ENCODE measurements at regions not wholly inside any gene's neighbourhood (a gene's known extent, or its start where the extent isn't known, plus 50 kb on each side); places are given as distances from the start of the nearest gene placed in this dataset.

DNA sequence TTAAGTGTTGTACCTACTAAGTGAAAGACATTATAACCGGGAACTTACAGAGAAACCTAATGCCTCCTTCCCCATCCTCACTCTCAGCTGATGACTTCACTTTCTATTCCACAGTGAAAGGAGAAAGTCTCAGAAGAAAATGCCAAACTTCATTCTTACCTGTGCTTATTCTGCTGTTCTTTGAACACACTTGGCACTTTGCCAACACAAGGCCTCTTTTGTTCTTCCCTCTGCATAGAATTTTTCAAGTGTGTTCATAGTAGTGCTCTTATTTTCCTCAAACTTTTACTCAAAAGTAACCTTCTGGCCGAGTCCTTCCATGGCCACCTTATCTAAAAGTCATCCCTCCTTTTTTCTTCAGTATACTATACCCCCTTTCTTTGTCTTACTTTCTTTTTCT is 59.4 kb upstream of the ETV1 start:
- H3K36me3 ChIP-seq (ENCODE audit: control insufficient read depth in 5 of 5, insufficient read depth in 5 of 5, low read length in 5 of 5), result no peaks in the 10 kb centered on the region
- H3K27ac ChIP-seq (ENCODE audit: low read depth, low read length), result no peak overlapping the region
- no peaks in the 10 kb centered on the region for H3K9me3 ChIP-seq (ENCODE audit: control insufficient read depth in 5 of 5, low read length in 5 of 5)
- H3K4me3 ChIP-seq (ENCODE audit: low read depth in 1 of 5, low read length in 5 of 5), result no peak overlapping the region
- no peak overlapping the region for H3K9ac ChIP-seq (ENCODE audit: low read length in 5 of 5)
- H3K4me1 ChIP-seq (ENCODE audit: control insufficient read depth in 5 of 5, insufficient read depth in 5 of 5, low read length in 5 of 5), result no peaks in the 10 kb centered on the region
- H3K27me3 ChIP-seq (ENCODE audit: control insufficient read depth in 5 of 5, insufficient read depth in 4 of 5, low read length in 5 of 5), result no peaks in the 10 kb centered on the region

DNA sequence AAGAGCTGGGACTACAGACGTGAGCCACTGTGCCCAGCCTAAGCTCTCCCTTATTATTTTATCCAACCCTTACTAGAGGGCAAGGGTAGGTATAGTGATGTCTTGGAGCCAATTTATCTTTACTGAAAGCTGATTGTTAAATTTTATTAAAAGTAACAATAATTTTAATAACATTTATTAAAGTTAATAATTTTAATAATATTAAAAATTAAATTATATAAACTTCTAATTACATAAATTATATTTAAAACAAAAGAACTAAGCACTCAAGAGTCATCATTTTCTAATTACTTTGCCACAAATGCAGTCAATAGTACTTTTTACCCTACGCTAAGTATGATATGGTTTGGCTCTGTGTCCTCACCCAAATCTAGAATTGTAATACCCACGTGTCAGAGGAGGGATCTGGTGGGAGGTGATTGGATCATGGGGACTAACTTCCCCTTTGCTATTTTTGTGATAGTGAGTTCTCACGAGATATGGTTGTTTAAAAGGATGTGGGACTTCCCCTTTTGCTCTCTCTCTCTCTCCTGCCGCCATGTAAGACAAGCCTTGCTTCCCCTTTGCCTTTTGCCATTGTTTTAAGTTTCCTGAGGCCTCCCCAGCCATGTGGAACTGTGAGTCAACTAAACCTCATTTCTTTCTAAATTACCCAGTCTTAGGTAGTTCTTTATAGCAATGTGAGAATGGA is 58.4 kb upstream of the ETV1 start:
- no peaks in the 10 kb centered on the region for H3K36me3 ChIP-seq (ENCODE audit: control insufficient read depth in 5 of 5, insufficient read depth in 5 of 5, low read length in 5 of 5)
- no peak overlapping the region for H3K27ac ChIP-seq (ENCODE audit: low read depth, low read length)
- H3K27me3 ChIP-seq (ENCODE audit: control insufficient read depth in 5 of 5, insufficient read depth in 4 of 5, low read length in 5 of 5), result no peaks in the 10 kb centered on the region
- no peaks in the 10 kb centered on the region for H3K9me3 ChIP-seq (ENCODE audit: control insufficient read depth in 5 of 5, low read length in 5 of 5)
- no peak overlapping the region for H3K4me3 ChIP-seq (ENCODE audit: low read depth in 1 of 5, low read length in 5 of 5)
- H3K4me1 ChIP-seq (ENCODE audit: control insufficient read depth in 5 of 5, insufficient read depth in 5 of 5, low read length in 5 of 5), result no peaks in the 10 kb centered on the region
- no peak overlapping the region for H3K9ac ChIP-seq (ENCODE audit: low read length in 5 of 5)

DNA sequence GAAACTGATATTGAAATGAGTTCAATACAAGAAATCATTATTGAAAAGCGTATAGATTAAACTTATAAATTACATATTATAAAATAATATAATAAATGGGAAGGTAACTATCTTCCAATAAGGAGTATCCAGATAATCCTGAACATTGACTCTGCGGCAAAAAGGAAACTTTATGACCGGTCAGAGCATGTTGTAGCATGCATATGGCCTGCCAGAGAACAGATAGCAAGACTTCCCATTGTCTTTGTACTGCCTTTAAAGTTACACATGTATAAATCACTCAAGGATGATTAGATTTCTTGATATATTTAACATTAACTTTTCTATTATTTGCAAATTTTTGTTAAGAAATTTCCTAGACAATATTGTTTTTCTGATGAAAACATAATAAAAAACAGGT is 56.2 kb upstream of the ETV1 start:
- no peak overlapping the region for H3K27ac ChIP-seq (ENCODE audit: low read depth, low read length)
- no peaks in the 10 kb centered on the region for H3K27me3 ChIP-seq (ENCODE audit: control insufficient read depth in 5 of 5, insufficient read depth in 4 of 5, low read length in 5 of 5)
- H3K9ac ChIP-seq (ENCODE audit: low read length in 5 of 5), result no peak overlapping the region
- H3K4me1 ChIP-seq (ENCODE audit: control insufficient read depth in 5 of 5, insufficient read depth in 5 of 5, low read length in 5 of 5), result no peaks in the 10 kb centered on the region
- H3K4me3 ChIP-seq (ENCODE audit: low read depth in 1 of 5, low read length in 5 of 5), result no peak overlapping the region
- no peaks in the 10 kb centered on the region for H3K36me3 ChIP-seq (ENCODE audit: control insufficient read depth in 5 of 5, insufficient read depth in 5 of 5, low read length in 5 of 5)
- H3K9me3 ChIP-seq (ENCODE audit: control insufficient read depth in 5 of 5, low read length in 5 of 5), result no peaks in the 10 kb centered on the region

DNA sequence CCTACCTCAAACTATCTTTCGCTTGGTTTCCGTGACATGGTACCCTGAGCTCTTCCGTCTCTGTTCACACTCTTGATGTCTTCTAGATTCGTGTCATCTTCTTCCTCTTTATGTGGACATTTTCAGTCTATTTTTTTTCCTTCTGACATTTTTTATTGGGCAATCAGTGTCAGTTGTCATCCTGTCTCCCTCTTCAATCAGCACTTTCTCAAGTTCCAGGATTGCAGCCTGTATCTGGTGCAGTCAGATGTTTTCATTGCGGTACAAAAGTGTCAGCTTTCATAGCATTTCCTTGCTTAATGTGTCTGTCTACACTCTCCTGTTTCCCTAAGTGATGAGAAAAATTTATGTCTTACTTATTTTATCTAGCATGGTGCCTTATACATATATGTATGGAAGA is 51.1 kb upstream of the ETV1 start:
- no peaks in the 10 kb centered on the region for H3K9me3 ChIP-seq (ENCODE audit: control insufficient read depth in 5 of 5, low read length in 5 of 5)
- no peaks in the 10 kb centered on the region for H3K4me1 ChIP-seq (ENCODE audit: control insufficient read depth in 5 of 5, insufficient read depth in 5 of 5, low read length in 5 of 5)
- no peaks in the 10 kb centered on the region for H3K36me3 ChIP-seq (ENCODE audit: control insufficient read depth in 5 of 5, insufficient read depth in 5 of 5, low read length in 5 of 5)
- no peaks in the 10 kb centered on the region for H3K27me3 ChIP-seq (ENCODE audit: control insufficient read depth in 5 of 5, insufficient read depth in 4 of 5, low read length in 5 of 5)
- H3K9ac ChIP-seq (ENCODE audit: low read length in 5 of 5), result no peak overlapping the region
- H3K4me3 ChIP-seq (ENCODE audit: low read depth in 1 of 5, low read length in 5 of 5), result no peak overlapping the region
- no peak overlapping the region for H3K27ac ChIP-seq (ENCODE audit: low read depth, low read length)
